HepG2 (cell line): ENCODE measurements at regions not wholly inside any gene's neighbourhood (a gene's known extent, or its start where the extent isn't known, plus 50 kb on each side); places are given as distances from the start of the nearest gene placed in this dataset.

ENCODE experiments used
- ATAC-seq: fragments of 200-7000 bp; cut with Tn5 transposase; 3 replicates; pipeline ENCODE4 v1.9.1; 2020; ENCODE audit warnings: mild to moderate bottlenecking, moderate library complexity
- BruUV-seq: library from RNA; stranded (reverse); fragments of 400-500 nt; replicated peaks from 2 replicates; lab custom pipeline; 2021; lab: Mats Ljungman, UMichigan
- CTCF ChIA-PET: fragments of 300-600 bp; formaldehyde crosslinking; extraction: SDS; loops from one replicate; lab custom pipeline; 2021; ENCODE audit warnings: low total read pairs, inconsistent platforms, low intra/inter-chr PET ratio; lab: Yijun Ruan, JAX
- POLR2A ChIA-PET: fragments of 350-600 bp; sonication (Branson Sonifier 250); formaldehyde crosslinking; loops from one replicate; lab custom pipeline; 2020; ENCODE audit warnings: antibody characterized with exemption, inconsistent platforms; lab: Yijun Ruan, JAX
- DNase-seq: peaks from one replicate; pipeline ENCODE4 v3.0.0-alpha.2; 2015; ENCODE audit warnings: low spot score
- FAIRE-seq: peaks from 3 replicates; lab custom pipeline; 2011; peaks lifted over from hg19 to GRCh38; lab: Jason Lieb, UNC
- H2AFZ ChIP-seq: one replicate; pipeline ENCODE4 v1.6.1; 2011; ENCODE audit warnings: low read length, inconsistent platforms
- H3K27ac ChIP-seq: fragments of 300-600 bp; 3 replicates; pipeline ENCODE4 v1.8.0; 2011; ENCODE audit warnings: mixed run types, mild to moderate bottlenecking, mixed read lengths, low read length, inconsistent platforms; ENCODE audit not compliant: insufficient read depth; ENCODE audit errors: extremely low read length
- H3K27me3 ChIP-seq, 2 experiments: fragments of 200-600 bp in 1 of 2; 2 replicates in 1 of 2; 3 replicates in 1 of 2; pipeline versions ENCODE4 v1.6.0 to v1.8.0; 2011; ENCODE audit warnings: low read length in 2 of 2, mild to moderate bottlenecking in 2 of 2, moderate library complexity in 2 of 2, inconsistent platforms in 1 of 2; ENCODE audit not compliant: insufficient read depth in 2 of 2, control insufficient read depth in 1 of 2
- H3K36me3 ChIP-seq, 2 experiments: fragments of 200-600 bp in 1 of 2; replicated peaks in 1 of 2; 2 replicates in 1 of 2; 3 replicates in 1 of 2; pipeline versions ENCODE4 v1.5.1 to v1.8.0; 2011; ENCODE audit warnings: low read length in 2 of 2, inconsistent platforms in 1 of 2; ENCODE audit not compliant: insufficient read depth in 2 of 2, control insufficient read depth in 1 of 2
- H3K4me1 ChIP-seq: 2 replicates; pipeline ENCODE4 v1.5.1; 2012; ENCODE audit warnings: low read length, inconsistent platforms; ENCODE audit not compliant: insufficient read depth
- H3K4me2 ChIP-seq: 2 replicates; pipeline ENCODE4 v1.6.0; 2011; ENCODE audit warnings: low read depth, low read length, inconsistent platforms
- H3K4me3 ChIP-seq, 3 experiments: fragments of 200-600 bp in 1 of 3; sonication (generic), shearing (Covaris generic) in 1 of 3; replicated peaks in 1 of 3; 2 replicates each; pipeline ENCODE4 v1.5.1; 2011 to 2016; ENCODE audit warnings: low read length in 3 of 3, inconsistent platforms in 2 of 3, low read depth in 2 of 3, mild to moderate bottlenecking in 2 of 3, control low read depth in 1 of 3, mixed read lengths in 1 of 3; ENCODE audit not compliant: insufficient read depth in 1 of 3
- H3K79me2 ChIP-seq: one replicate; pipeline ENCODE4 v1.6.1; 2011; ENCODE audit warnings: low read length, inconsistent platforms; ENCODE audit not compliant: insufficient read depth
- H3K9ac ChIP-seq: 2 replicates; pipeline ENCODE4 v1.6.0; 2011; ENCODE audit warnings: mild to moderate bottlenecking, low read depth, low read length, inconsistent platforms; ENCODE audit not compliant: insufficient read depth
- H3K9me3 ChIP-seq: 2 replicates; pipeline ENCODE4 v1.5.1; 2012; ENCODE audit warnings: mild to moderate bottlenecking, low read length
- H4K20me1 ChIP-seq: 2 replicates; pipeline ENCODE4 v1.6.0; 2011; ENCODE audit warnings: inconsistent platforms, mild to moderate bottlenecking, low read length, moderate library complexity; ENCODE audit not compliant: insufficient read depth
- ARNTL ChIP-seq: sonication (generic); formaldehyde crosslinking; IDR thresholded peaks from 2 replicates; pipeline ENCODE4 v1.4.0; 2020; ENCODE audit warnings: mild to moderate bottlenecking, missing genetic modification reagents
- ATRX ChIP-seq: sonication (generic); formaldehyde crosslinking; IDR thresholded peaks from 2 replicates; pipeline ENCODE4 v1.4.0; 2020; ENCODE audit warnings: missing genetic modification reagents, borderline replicate concordance
- CENPX ChIP-seq: sonication (generic); formaldehyde crosslinking; IDR thresholded peaks from 2 replicates; pipeline ENCODE4 v1.9.0; 2021; ENCODE audit warnings: mild to moderate bottlenecking, missing genetic modification reagents, moderate library complexity
- HMG20B ChIP-seq: conservative IDR thresholded peaks from 2 replicates; pipeline ENCODE4 v1.6.1; 2016; ENCODE audit warnings: missing genetic modification reagents, missing compliant biosample characterization
- HOXD1 ChIP-seq: sonication (generic); formaldehyde crosslinking; IDR thresholded peaks from 2 replicates; pipeline ENCODE4 v1.5.0; 2020; ENCODE audit warnings: missing genetic modification reagents
- REXO4 ChIP-seq: sonication (generic); formaldehyde crosslinking; IDR thresholded peaks from 2 replicates; pipeline ENCODE4 v1.8.0; 2022; ENCODE audit warnings: missing genetic modification reagents, mild to moderate bottlenecking, borderline replicate concordance
- SALL2 ChIP-seq: sonication (generic); formaldehyde crosslinking; IDR thresholded peaks from 2 replicates; pipeline ENCODE4 v1.8.1; 2023; ENCODE audit warnings: mild to moderate bottlenecking, missing genetic modification reagents, inconsistent platforms
- SNAPC2 ChIP-seq: sonication (generic); formaldehyde crosslinking; IDR thresholded peaks from 2 replicates; pipeline ENCODE4 v1.8.1; 2022; ENCODE audit warnings: mild to moderate bottlenecking, missing genetic modification reagents
- ZFP36L1 ChIP-seq: sonication (generic); formaldehyde crosslinking; IDR thresholded peaks from 2 replicates; pipeline ENCODE4 v1.8.0; 2022; ENCODE audit warnings: mild to moderate bottlenecking, missing genetic modification reagents, moderate library complexity
- ZNF3 ChIP-seq: IDR thresholded peaks from 2 replicates; pipeline ENCODE4 v1.7.0; 2017; ENCODE audit warnings: inconsistent platforms
- ZNF432 ChIP-seq: sonication (generic); formaldehyde crosslinking; IDR thresholded peaks from 2 replicates; pipeline ENCODE4 v1.5.0; 2020; ENCODE audit warnings: missing genetic modification reagents, mild to moderate bottlenecking, borderline replicate concordance
- ZNF589 ChIP-seq: sonication (generic); formaldehyde crosslinking; conservative IDR thresholded peaks from 2 replicates; pipeline ENCODE4 v1.8.0; 2022; ENCODE audit warnings: mild to moderate bottlenecking, moderate library complexity, missing genetic modification reagents
- ZNF605 ChIP-seq: sonication (generic); formaldehyde crosslinking; IDR thresholded peaks from 2 replicates; pipeline ENCODE4 v1.8.0; 2022; ENCODE audit warnings: mild to moderate bottlenecking, missing genetic modification reagents
- ZZZ3 ChIP-seq: sonication (generic); formaldehyde crosslinking; IDR thresholded peaks from 2 replicates; pipeline ENCODE4 v1.4.0; 2020; ENCODE audit warnings: missing genetic modification reagents, mild to moderate bottlenecking, borderline replicate concordance
- WGBS: methylation state at CpG from one replicate; pipeline ENCODE4 v1.1.6; 2017; ENCODE audit warnings: low lambda C conversion rate; 5-methylcytosine and 5-hydroxymethylcytosine counted together
- in situ Hi-C: cut with HindIII; loops from 2 replicates; pipeline ENCODE4 v1.10.0; 2017; ENCODE audit warnings: low pct_unique_long_range_greater_than_20kb; ENCODE audit not compliant: extremely low pct_ligation_motif_present
- intact Hi-C: fragments of 100-400 bp; cut with micrococcal nuclease; formaldehyde crosslinking; loops from one replicate; pipeline ENCODE4 v1.10.0; 2022; ENCODE audit not compliant: unreplicated experiment

DNA sequence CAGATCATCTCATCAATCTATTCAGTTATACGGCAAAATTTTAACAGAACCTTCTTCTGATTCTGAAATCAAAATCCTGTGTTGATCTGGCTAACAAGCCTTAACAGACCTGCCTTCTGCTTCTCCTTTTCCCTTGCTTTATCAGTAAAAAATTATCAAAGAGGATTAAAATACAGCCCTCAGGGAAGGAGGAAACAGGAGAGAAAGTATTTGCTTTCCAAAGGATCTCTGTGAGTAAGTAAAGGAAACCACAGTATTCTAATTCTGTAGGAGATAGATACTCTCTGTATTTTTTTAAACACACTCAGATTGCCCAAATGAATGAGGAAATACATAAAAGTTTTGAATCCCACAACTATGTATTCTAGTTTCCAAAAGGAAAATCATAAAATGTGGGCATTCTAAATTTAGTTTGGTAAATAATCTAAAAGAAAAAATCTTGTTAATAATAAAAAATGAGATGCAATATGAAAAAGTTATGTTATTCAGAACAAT lies 221.8 kb downstream of the ZIC1 start:
- no peaks in the 10 kb centered on the region for H3K9me3 ChIP-seq
- no peaks in the 10 kb centered on the region for H3K4me1 ChIP-seq
- no peaks in the 10 kb centered on the region for H3K36me3 ChIP-seq
- no peak overlapping the region for H3K9ac ChIP-seq
- BruUV-seq, result no TSS peak
- no peaks in the 10 kb centered on the region for H4K20me1 ChIP-seq
- DNase-seq (no peak), FAIRE-seq (no peak), ATAC-seq (no peak)
- ChIA-PET POLR2A (no interaction called here), CTCF (no interaction called here)
- intact Hi-C loops, result no loop called here
- TF ChIP-seq CENPX (no peak), ZFP36L1 (CRISPR knock-in tag) (no peak), ZZZ3 (CRISPR knock-in tag) (no peak), ZNF589 (no peak), ZNF3 (no peak), ZNF605 (CRISPR knock-in tag) (no peak), ARNTL (CRISPR knock-in tag) (no peak), REXO4 (CRISPR knock-in tag) (no peak), HOXD1 (CRISPR knock-in tag) (no peak), HMG20B (CRISPR knock-in tag) (no peak), ATRX (CRISPR knock-in tag) (no peak), SNAPC2 (CRISPR knock-in tag) (no peak), SALL2 (CRISPR knock-in tag) (no peak), ZNF432 (no peak)
- no peaks in the 10 kb centered on the region for H3K79me2 ChIP-seq
- in situ Hi-C loops, result no loop called here
- H2AFZ ChIP-seq, result no peak overlapping the region
- H3K27me3 ChIP-seq, result no peaks in the 10 kb centered on the region
- H3K27ac ChIP-seq, result no peak overlapping the region
- no peak overlapping the region for H3K4me3 ChIP-seq
- no peak overlapping the region for H3K4me2 ChIP-seq
- 2% methylated on average over 1 of the region's 1 CpG for WGBS
